ENCODE measurements at regions not wholly inside any gene's neighbourhood (a gene's known extent, or its start where the extent isn't known, plus 50 kb on each side); places are given as distances from the start of the nearest gene placed in this dataset.
"Not testable (repeated sequence)": the region's sequence is repeated elsewhere in the genome, so short reads cannot be mapped to it uniquely, and the experiment has no call there.

GRCh38 chr17:52420555-52421078 is 262.1 kb upstream of the CA10 start:
- Histone ChIP-seq H3K4me2 (ENCODE audit: low read length) (no peak overlapping the region), H4K20me1 (ENCODE audit: insufficient read depth, low read length) (no peaks in the 10 kb centered on the region), H3K4me1 (ENCODE audit: insufficient read depth, low read length) (no peaks in the 10 kb centered on the region), H3K27ac (ENCODE audit: low read depth, low read length) (no peak overlapping the region), H3K9ac (ENCODE audit: low read length) (no peak overlapping the region), H2AFZ (ENCODE audit: low read depth, low read length) (no peak overlapping the region), H3K79me2 (ENCODE audit: insufficient read depth, low read length) (no peaks in the 10 kb centered on the region), H3K4me3 (ENCODE audit: insufficient read depth, low read depth, low read length) (no peak overlapping the region), H3K27me3 (ENCODE audit: insufficient read depth, low read length) (no peaks in the 10 kb centered on the region), H3K36me3 (ENCODE audit: insufficient read depth, low read length) (no peaks in the 10 kb centered on the region), H3K9me3 (ENCODE audit: insufficient read depth, low read depth, low read length) (no peaks in the 10 kb centered on the region)
- Mint-ChIP-seq H3K4me3 (ENCODE audit: unreplicated experiment) (no peak overlapping the region), H3K27me3 (ENCODE audit: low read depth, unreplicated experiment) (no peaks in the 10 kb centered on the region), H3K4me1 (ENCODE audit: low read depth, unreplicated experiment) (peaks cover 3% of the 10 kb centered on the region), H3K9me3 (ENCODE audit: unreplicated experiment) (peaks cover 4% of the 10 kb centered on the region), H3K27ac (ENCODE audit: unreplicated experiment) (peak overlapping the region; percentile 44), H3K36me3 (ENCODE audit: low read depth, unreplicated experiment) (no peaks in the 10 kb centered on the region)
- FAIRE-seq, result no peak
- TF ChIP-seq CTCF (IDR thresholded peaks at IDR 0.05; ENCODE audit: insufficient read depth, low read depth, low read length) (no peak), EZH2 (IDR thresholded peaks at IDR 0.05; ENCODE audit: insufficient read depth, low read length) (no peak)
- no peak for DNase-seq (ENCODE audit: low read depth)

- TF ChIP-seq CTCF (IDR thresholded peaks at IDR 0.05; ENCODE audit: insufficient read depth, low read depth, low read length) (no peak), EZH2 (IDR thresholded peaks at IDR 0.05; ENCODE audit: insufficient read depth, low read length) (no peak)
- Mint-ChIP-seq H3K27me3 (ENCODE audit: low read depth, unreplicated experiment) (no peaks in the 10 kb centered on the region), H3K9me3 (ENCODE audit: unreplicated experiment) (peaks cover 4% of the 10 kb centered on the region), H3K4me1 (ENCODE audit: low read depth, unreplicated experiment) (peaks cover 3% of the 10 kb centered on the region), H3K36me3 (ENCODE audit: low read depth, unreplicated experiment) (no peaks in the 10 kb centered on the region), H3K27ac (ENCODE audit: unreplicated experiment) (no peak overlapping the region), H3K4me3 (ENCODE audit: unreplicated experiment) (no peak overlapping the region)
- Histone ChIP-seq H3K4me2 (ENCODE audit: low read length) (no peak overlapping the region), H3K27me3 (ENCODE audit: insufficient read depth, low read length) (no peaks in the 10 kb centered on the region), H3K9me3 (ENCODE audit: insufficient read depth, low read depth, low read length) (no peaks in the 10 kb centered on the region), H3K4me3 (ENCODE audit: insufficient read depth, low read depth, low read length) (no peak overlapping the region), H3K79me2 (ENCODE audit: insufficient read depth, low read length) (no peaks in the 10 kb centered on the region), H3K27ac (ENCODE audit: low read depth, low read length) (no peak overlapping the region), H3K4me1 (ENCODE audit: insufficient read depth, low read length) (no peaks in the 10 kb centered on the region), H2AFZ (ENCODE audit: low read depth, low read length) (no peak overlapping the region), H3K36me3 (ENCODE audit: insufficient read depth, low read length) (no peaks in the 10 kb centered on the region), H3K9ac (ENCODE audit: low read length) (no peak overlapping the region), H4K20me1 (ENCODE audit: insufficient read depth, low read length) (no peaks in the 10 kb centered on the region)
- FAIRE-seq (no peak), DNase-seq (ENCODE audit: low read depth) (no peak)
These were observed 260.7 kb upstream of the CA10 start for GRCh38 chr17:52419229-52419641.

GRCh38 chr17:52410781-52411180 is 252.3 kb upstream of the CA10 start:
- H3K27ac ChIP-seq (ENCODE audit: low read depth, low read length), result no peak overlapping the region
- no peaks in the 10 kb centered on the region for H3K4me1 ChIP-seq (ENCODE audit: insufficient read depth, low read length)
- FAIRE-seq (no peak), DNase-seq (ENCODE audit: low read depth) (no peak)
- no peaks in the 10 kb centered on the region for H3K36me3 Mint-ChIP-seq (ENCODE audit: low read depth, unreplicated experiment)
- H3K4me3 Mint-ChIP-seq (ENCODE audit: unreplicated experiment), result no peak overlapping the region
- no peak overlapping the region for H3K4me2 ChIP-seq (ENCODE audit: low read length)
- TF ChIP-seq EZH2 (IDR thresholded peaks at IDR 0.05; ENCODE audit: insufficient read depth, low read length) (no peak), CTCF (IDR thresholded peaks at IDR 0.05; ENCODE audit: insufficient read depth, low read depth, low read length) (no peak)
- H3K27me3 ChIP-seq (ENCODE audit: insufficient read depth, low read length), result no peaks in the 10 kb centered on the region
- peaks cover 9% of the 10 kb centered on the region for H3K4me1 Mint-ChIP-seq (ENCODE audit: low read depth, unreplicated experiment)
- no peaks in the 10 kb centered on the region for H3K36me3 ChIP-seq (ENCODE audit: insufficient read depth, low read length)
- H3K27me3 Mint-ChIP-seq (ENCODE audit: low read depth, unreplicated experiment), result peaks cover 1% of the 10 kb centered on the region
- H3K4me3 ChIP-seq (ENCODE audit: insufficient read depth, low read depth, low read length), result no peak overlapping the region
- H2AFZ ChIP-seq (ENCODE audit: low read depth, low read length), result no peak overlapping the region
- H3K27ac Mint-ChIP-seq (ENCODE audit: unreplicated experiment), result peak overlapping the region; percentile 8
- no peak overlapping the region for H3K9ac ChIP-seq (ENCODE audit: low read length)
- H4K20me1 ChIP-seq (ENCODE audit: insufficient read depth, low read length), result no peaks in the 10 kb centered on the region
- H3K79me2 ChIP-seq (ENCODE audit: insufficient read depth, low read length), result no peaks in the 10 kb centered on the region
- no peaks in the 10 kb centered on the region for H3K9me3 Mint-ChIP-seq (ENCODE audit: unreplicated experiment)
- H3K9me3 ChIP-seq (ENCODE audit: insufficient read depth, low read depth, low read length), result no peaks in the 10 kb centered on the region

- not testable (repeated sequence) for H3K36me3 Mint-ChIP-seq (ENCODE audit: low read depth, unreplicated experiment); H3K4me3 Mint-ChIP-seq (ENCODE audit: unreplicated experiment); DNase-seq (ENCODE audit: low read depth); H3K9ac ChIP-seq (ENCODE audit: low read length); H3K4me1 ChIP-seq (ENCODE audit: insufficient read depth, low read length); H4K20me1 ChIP-seq (ENCODE audit: insufficient read depth, low read length); H3K4me3 ChIP-seq (ENCODE audit: insufficient read depth, low read depth, low read length); H3K9me3 Mint-ChIP-seq (ENCODE audit: unreplicated experiment); FAIRE-seq; H3K27me3 Mint-ChIP-seq (ENCODE audit: low read depth, unreplicated experiment); H3K27ac ChIP-seq (ENCODE audit: low read depth, low read length); H3K4me2 ChIP-seq (ENCODE audit: low read length); H3K27me3 ChIP-seq (ENCODE audit: insufficient read depth, low read length); H3K36me3 ChIP-seq (ENCODE audit: insufficient read depth, low read length); H3K27ac Mint-ChIP-seq (ENCODE audit: unreplicated experiment); H3K79me2 ChIP-seq (ENCODE audit: insufficient read depth, low read length); H3K4me1 Mint-ChIP-seq (ENCODE audit: low read depth, unreplicated experiment); H2AFZ ChIP-seq (ENCODE audit: low read depth, low read length); H3K9me3 ChIP-seq (ENCODE audit: insufficient read depth, low read depth, low read length)
These were observed 250.7 kb upstream of the CA10 start for GRCh38 chr17:52409222-52409621.

All from astrocyte (in vitro differentiated cells and primary cell).